ENCODE measurements at regions not wholly inside any gene's neighbourhood (a gene's known extent, or its start where the extent isn't known, plus 50 kb on each side); places are given as distances from the start of the nearest gene placed in this dataset.
A peak's percentile ranks its signal among the peaks of the same experiment; 100 is the strongest.

DNA sequence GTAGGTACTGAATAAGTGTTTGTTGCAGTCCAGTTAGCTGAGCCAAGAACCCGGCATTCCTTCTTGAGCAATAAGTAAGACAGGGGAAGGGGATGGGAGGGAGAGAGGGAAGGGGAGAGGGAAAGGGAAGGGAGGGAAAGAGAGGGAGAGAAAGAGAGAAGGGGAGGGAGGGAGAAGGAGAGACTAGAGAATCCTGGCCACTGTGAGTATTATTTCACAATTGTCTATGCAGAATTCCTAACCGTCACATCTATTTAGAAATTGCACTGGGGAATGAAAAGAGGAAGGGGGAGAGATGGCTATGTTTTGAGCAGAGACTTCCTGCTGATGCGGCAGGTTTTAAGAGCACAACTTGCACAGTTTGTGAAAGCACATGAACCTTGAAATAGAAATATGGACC lies 251.4 kb upstream of the ZMIZ1 start:
- DNase-seq (peak; percentile 71 to 97 (median 93)), ATAC-seq (ENCODE audit: insufficient read depth, low FRiP score) (no peak)
- Histone ChIP-seq H3K9ac (ENCODE audit: insufficient read depth in 1 of 2, low read length in 2 of 2) (peak overlapping the region in 1 of 2 donors; percentile 14), H3K9me3 (ENCODE audit: control insufficient read depth in 4 of 4, insufficient read depth in 3 of 4, low read length in 3 of 4) (peaks cover 0 to 2% (median under 1%) of the 10 kb centered on the region in 4 donors), H3K4me1 (ENCODE audit: control insufficient read depth in 5 of 5, insufficient read depth in 5 of 5, low read length in 5 of 5) (peaks cover 0 to 20% (median 3%) of the 10 kb centered on the region in 5 donors), H3K27ac (ENCODE audit: low read depth in 1 of 2, low read length in 1 of 2) (no peak overlapping the region), H3K36me3 (ENCODE audit: control insufficient read depth in 4 of 4, insufficient read depth in 4 of 4, low read length in 4 of 4) (no peaks in the 10 kb centered on the region), H3K27me3 (ENCODE audit: control insufficient read depth in 3 of 3, insufficient read depth in 3 of 3, low read length in 2 of 3) (no peaks in the 10 kb centered on the region), H3K4me3 (no peak overlapping the region)
- WGBS, 2 donors = 18 to 38% methylated on average over 3 of the region's 3 CpGs
- TF ChIP-seq, protein P1, sequence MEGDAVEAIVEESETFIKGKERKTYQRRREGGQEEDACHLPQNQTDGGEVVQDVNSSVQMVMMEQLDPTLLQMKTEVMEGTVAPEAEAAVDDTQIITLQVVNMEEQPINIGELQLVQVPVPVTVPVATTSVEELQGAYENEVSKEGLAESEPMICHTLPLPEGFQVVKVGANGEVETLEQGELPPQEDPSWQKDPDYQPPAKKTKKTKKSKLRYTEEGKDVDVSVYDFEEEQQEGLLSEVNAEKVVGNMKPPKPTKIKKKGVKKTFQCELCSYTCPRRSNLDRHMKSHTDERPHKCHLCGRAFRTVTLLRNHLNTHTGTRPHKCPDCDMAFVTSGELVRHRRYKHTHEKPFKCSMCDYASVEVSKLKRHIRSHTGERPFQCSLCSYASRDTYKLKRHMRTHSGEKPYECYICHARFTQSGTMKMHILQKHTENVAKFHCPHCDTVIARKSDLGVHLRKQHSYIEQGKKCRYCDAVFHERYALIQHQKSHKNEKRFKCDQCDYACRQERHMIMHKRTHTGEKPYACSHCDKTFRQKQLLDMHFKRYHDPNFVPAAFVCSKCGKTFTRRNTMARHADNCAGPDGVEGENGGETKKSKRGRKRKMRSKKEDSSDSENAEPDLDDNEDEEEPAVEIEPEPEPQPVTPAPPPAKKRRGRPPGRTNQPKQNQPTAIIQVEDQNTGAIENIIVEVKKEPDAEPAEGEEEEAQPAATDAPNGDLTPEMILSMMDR (IDR thresholded peaks at IDR 0.05; ENCODE audit: control extremely low read depth, extremely low read depth) = no peak

DNA sequence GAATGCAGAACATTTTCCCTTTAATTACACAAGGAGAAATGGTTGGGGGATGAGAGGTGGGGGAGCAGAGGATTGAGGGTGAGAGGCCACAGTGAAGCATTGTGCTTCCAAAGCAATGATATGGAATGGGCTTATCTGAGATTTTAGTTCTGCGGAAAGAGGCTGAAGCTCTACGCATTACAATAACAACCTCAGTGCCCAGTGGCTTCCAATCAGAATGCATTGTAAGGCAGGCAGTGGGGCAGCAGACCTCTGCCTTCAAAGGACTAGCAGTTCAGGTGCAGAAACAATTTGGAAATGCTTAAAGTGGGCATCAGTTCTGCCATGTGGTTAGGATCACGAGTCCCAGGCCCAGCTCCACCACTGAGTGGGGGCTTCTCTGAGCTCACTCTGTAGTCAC lies 251.0 kb upstream of the ZMIZ1 start:
- WGBS, 2 donors = 83 to 88% methylated on average over 3 of the region's 3 CpGs
- Histone ChIP-seq H3K27ac (ENCODE audit: low read depth in 1 of 2, low read length in 1 of 2) (no peak overlapping the region), H3K9me3 (ENCODE audit: control insufficient read depth in 4 of 4, insufficient read depth in 3 of 4, low read length in 3 of 4) (peaks cover 0 to 6% (median 2%) of the 10 kb centered on the region in 4 donors), H3K27me3 (ENCODE audit: control insufficient read depth in 3 of 3, insufficient read depth in 3 of 3, low read length in 2 of 3) (no peaks in the 10 kb centered on the region), H3K36me3 (ENCODE audit: control insufficient read depth in 4 of 4, insufficient read depth in 4 of 4, low read length in 4 of 4) (no peaks in the 10 kb centered on the region), H3K4me1 (ENCODE audit: control insufficient read depth in 5 of 5, insufficient read depth in 5 of 5, low read length in 5 of 5) (peaks cover 0 to 20% (median 3%) of the 10 kb centered on the region in 5 donors), H3K9ac (ENCODE audit: insufficient read depth in 1 of 2, low read length in 2 of 2) (peak overlapping the region in 1 of 2 donors; percentile 14), H3K4me3 (no peak overlapping the region)
- ATAC-seq (ENCODE audit: insufficient read depth, low FRiP score) (no peak), DNase-seq (no peak)
- TF ChIP-seq, protein P1 (IDR thresholded peaks at IDR 0.05; ENCODE audit: control extremely low read depth, extremely low read depth) = no peak

DNA sequence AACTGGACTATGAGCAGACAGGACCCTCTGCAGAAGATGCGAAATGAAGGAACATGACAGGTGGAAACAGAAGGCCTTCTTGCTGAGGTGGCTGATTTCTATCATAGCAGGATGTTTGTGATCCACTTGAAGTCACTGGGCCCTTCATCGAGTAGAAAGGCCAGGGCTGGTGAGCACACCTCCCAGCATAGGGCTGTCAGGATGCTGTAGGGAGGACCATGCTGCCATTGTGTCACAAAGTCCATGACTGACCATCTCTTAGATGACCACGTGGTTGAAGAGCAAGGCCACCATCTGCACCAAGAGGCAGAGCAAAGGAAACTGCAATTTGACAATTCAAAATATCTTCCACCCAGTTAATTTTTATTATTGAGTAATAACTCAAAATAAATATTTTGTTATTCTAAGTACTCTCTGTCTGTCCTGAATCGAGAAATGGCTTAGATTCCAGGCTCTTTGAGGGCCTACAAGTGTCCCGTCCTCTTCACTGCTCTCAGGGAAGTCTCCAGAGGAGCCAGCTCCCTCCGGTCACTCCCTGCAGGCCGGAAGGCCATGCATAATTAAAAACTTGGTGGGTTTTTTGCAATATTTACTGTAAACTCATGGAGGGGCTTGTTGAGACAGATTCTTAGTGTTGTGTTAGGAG lies 249.3 kb upstream of the ZMIZ1 start:
- ATAC-seq (ENCODE audit: insufficient read depth, low FRiP score) (no peak), DNase-seq (no peak)
- Histone ChIP-seq H3K9ac (ENCODE audit: insufficient read depth in 1 of 2, low read length in 2 of 2) (no peak overlapping the region), H3K9me3 (ENCODE audit: control insufficient read depth in 4 of 4, insufficient read depth in 3 of 4, low read length in 3 of 4) (peaks cover 0 to 6% (median 2%) of the 10 kb centered on the region in 4 donors), H3K27ac (ENCODE audit: low read depth in 1 of 2, low read length in 1 of 2) (no peak overlapping the region), H3K4me1 (ENCODE audit: control insufficient read depth in 5 of 5, insufficient read depth in 5 of 5, low read length in 5 of 5) (peaks cover 0 to 20% (median 3%) of the 10 kb centered on the region in 5 donors), H3K36me3 (ENCODE audit: control insufficient read depth in 4 of 4, insufficient read depth in 4 of 4, low read length in 4 of 4) (no peaks in the 10 kb centered on the region), H3K4me3 (no peak overlapping the region), H3K27me3 (ENCODE audit: control insufficient read depth in 3 of 3, insufficient read depth in 3 of 3, low read length in 2 of 3) (no peaks in the 10 kb centered on the region)
- TF ChIP-seq, protein P1 (IDR thresholded peaks at IDR 0.05; ENCODE audit: control extremely low read depth, extremely low read depth) = no peak
- WGBS, 2 donors = 70 to 88% methylated on average over 7 of the region's 7 CpGs

DNA sequence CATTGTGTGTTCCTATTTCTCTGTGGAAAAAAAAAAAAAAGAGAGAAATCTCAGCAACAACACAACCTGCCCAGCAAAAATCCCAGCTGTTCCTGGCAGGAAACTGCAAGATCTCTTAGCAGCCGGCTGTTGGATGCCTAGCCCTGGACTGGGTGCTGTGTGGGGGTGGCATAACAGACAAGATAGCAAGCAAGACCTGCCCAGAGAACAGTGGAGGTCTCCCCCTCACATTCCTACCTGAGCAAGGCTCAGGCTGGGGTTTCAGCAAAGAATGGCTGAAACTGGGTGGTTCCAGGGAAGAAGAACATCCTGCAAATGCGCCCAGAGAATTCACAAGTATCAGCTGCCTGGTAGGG lies 248.8 kb upstream of the ZMIZ1 start:
- H3K9ac ChIP-seq (ENCODE audit: insufficient read depth in 1 of 2, low read length in 2 of 2) = no peak overlapping the region
- no peaks in the 10 kb centered on the region for H3K27me3 ChIP-seq (ENCODE audit: control insufficient read depth in 3 of 3, insufficient read depth in 3 of 3, low read length in 2 of 3)
- 64 to 66% methylated on average over 2 of the region's 2 CpGs for WGBS, 2 donors
- peaks cover 0 to 20% (median 3%) of the 10 kb centered on the region in 5 donors for H3K4me1 ChIP-seq (ENCODE audit: control insufficient read depth in 5 of 5, insufficient read depth in 5 of 5, low read length in 5 of 5)
- H3K4me3 ChIP-seq = no peak overlapping the region
- ATAC-seq (ENCODE audit: insufficient read depth, low FRiP score) (no peak), DNase-seq (peak in 2 of 3 donors; percentile 34 to 46)
- TF ChIP-seq, protein P1 (IDR thresholded peaks at IDR 0.05; ENCODE audit: control extremely low read depth, extremely low read depth) = no peak
- H3K9me3 ChIP-seq (ENCODE audit: control insufficient read depth in 4 of 4, insufficient read depth in 3 of 4, low read length in 3 of 4) = peaks cover 0 to 5% (median 2%) of the 10 kb centered on the region in 4 donors
- no peaks in the 10 kb centered on the region for H3K36me3 ChIP-seq (ENCODE audit: control insufficient read depth in 4 of 4, insufficient read depth in 4 of 4, low read length in 4 of 4)
- H3K27ac ChIP-seq (ENCODE audit: low read depth in 1 of 2, low read length in 1 of 2) = no peak overlapping the region

Data from lung (tissue), 11 donors.